H1 (cell line): ENCODE measurements at regions not wholly inside any gene's neighbourhood (a gene's known extent, or its start where the extent isn't known, plus 50 kb on each side); places are given as distances from the start of the nearest gene placed in this dataset.

ENCODE experiments used
- CHD1 ChIP-seq: IDR thresholded peaks from 2 replicates; pipeline ENCODE4 v1.6.1; 2012; ENCODE audit warnings: low read depth, low read length, improper control_type of control experiment
- FOSL1 ChIP-seq: IDR thresholded peaks from 2 replicates; pipeline ENCODE4 v1.6.1; 2011; ENCODE audit warnings: mild to moderate bottlenecking, low read depth, low read length, moderate library complexity; ENCODE audit not compliant: insufficient read depth
- NANOG ChIP-seq: IDR thresholded peaks from 2 replicates; pipeline ENCODE4 v1.6.1; 2011; ENCODE audit warnings: low read length, low read depth, mild to moderate bottlenecking, inconsistent platforms; ENCODE audit not compliant: insufficient read depth, poor library complexity, severe bottlenecking
- PHF8 ChIP-seq: fragments of 200-600 bp; sonication (generic); conservative IDR thresholded peaks from 2 replicates; pipeline ENCODE4 v1.7.1; 2012; ENCODE audit warnings: low read depth, mild to moderate bottlenecking, inconsistent platforms, low read length, moderate library complexity
- TF ChIP-seq, protein P1 (sequence below), 3 experiments: IDR thresholded peaks; 1 replicate in 2 of 3; 2 replicates in 1 of 3; pipeline versions ENCODE4 v1.5.1 to v1.6.1; 2011; ENCODE audit warnings: low read length in 3 of 3, mild to moderate bottlenecking in 3 of 3, inconsistent platforms in 2 of 3, low read depth in 1 of 3, moderate library complexity in 1 of 3; ENCODE audit not compliant: insufficient read depth in 1 of 3; ENCODE audit errors: control extremely low read depth in 1 of 3
- TF ChIP-seq, protein P2 (sequence below): fragments of 300-600 bp; sonication (generic); IDR thresholded peaks from 2 replicates; pipeline ENCODE4 v1.7.1; 2012; ENCODE audit warnings: low read length, moderate library complexity, mild to moderate bottlenecking, inconsistent platforms; ENCODE audit not compliant: insufficient replicate concordance

DNA sequence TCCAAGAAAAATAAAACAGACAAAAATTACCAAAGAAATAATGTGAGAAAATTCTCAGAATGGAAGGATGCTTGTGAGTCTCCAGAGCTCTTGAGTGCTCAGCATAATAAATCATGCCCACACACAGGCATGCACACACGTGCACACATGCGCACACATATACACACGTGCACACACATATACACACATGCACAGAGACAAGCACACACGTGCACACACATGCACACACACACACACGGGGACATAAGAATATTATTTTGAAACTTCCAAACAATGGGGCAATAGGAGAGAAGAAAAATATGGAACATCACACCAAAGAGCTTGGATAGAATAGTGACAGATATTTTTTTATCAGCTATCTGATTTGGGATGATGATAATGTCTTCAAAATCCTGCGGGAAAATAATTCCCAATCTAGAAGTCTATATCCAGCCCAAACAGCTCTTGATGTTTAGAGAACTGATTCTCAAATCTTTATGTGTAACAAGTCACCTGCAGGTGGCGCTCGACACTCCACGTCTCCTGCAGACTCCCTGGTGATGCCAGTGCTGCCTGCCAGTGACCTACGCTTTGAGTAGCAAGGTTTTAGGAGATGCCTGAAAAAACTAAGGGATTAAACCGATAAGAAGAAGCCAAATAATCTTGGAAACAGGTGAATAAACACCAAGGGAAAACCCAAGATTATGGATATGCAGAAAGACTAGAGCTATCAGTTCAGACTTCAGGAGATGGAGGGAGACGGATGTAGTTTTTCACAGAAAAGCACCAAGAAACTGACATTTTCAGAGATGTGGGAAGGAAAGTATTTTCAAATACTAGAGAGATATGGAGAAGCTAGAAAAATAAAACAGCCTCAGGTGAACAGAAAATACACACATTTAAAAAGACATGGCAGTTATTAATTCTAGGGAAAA is 743.6 kb downstream of the ETS1 start (continued):
- TF ChIP-seq, protein P1, sequence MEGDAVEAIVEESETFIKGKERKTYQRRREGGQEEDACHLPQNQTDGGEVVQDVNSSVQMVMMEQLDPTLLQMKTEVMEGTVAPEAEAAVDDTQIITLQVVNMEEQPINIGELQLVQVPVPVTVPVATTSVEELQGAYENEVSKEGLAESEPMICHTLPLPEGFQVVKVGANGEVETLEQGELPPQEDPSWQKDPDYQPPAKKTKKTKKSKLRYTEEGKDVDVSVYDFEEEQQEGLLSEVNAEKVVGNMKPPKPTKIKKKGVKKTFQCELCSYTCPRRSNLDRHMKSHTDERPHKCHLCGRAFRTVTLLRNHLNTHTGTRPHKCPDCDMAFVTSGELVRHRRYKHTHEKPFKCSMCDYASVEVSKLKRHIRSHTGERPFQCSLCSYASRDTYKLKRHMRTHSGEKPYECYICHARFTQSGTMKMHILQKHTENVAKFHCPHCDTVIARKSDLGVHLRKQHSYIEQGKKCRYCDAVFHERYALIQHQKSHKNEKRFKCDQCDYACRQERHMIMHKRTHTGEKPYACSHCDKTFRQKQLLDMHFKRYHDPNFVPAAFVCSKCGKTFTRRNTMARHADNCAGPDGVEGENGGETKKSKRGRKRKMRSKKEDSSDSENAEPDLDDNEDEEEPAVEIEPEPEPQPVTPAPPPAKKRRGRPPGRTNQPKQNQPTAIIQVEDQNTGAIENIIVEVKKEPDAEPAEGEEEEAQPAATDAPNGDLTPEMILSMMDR (IDR thresholded peaks at IDR 0.05; ENCODE audit: control extremely low read depth in 1 of 3, insufficient read depth in 1 of 3, low read depth in 1 of 3, low read length in 3 of 3), result peak; percentile 64 to 74 (median 71)
- TF ChIP-seq CHD1 (no peak), NANOG (no peak), FOSL1 (no peak), PHF8 (no peak)
- TF ChIP-seq, protein P2, sequence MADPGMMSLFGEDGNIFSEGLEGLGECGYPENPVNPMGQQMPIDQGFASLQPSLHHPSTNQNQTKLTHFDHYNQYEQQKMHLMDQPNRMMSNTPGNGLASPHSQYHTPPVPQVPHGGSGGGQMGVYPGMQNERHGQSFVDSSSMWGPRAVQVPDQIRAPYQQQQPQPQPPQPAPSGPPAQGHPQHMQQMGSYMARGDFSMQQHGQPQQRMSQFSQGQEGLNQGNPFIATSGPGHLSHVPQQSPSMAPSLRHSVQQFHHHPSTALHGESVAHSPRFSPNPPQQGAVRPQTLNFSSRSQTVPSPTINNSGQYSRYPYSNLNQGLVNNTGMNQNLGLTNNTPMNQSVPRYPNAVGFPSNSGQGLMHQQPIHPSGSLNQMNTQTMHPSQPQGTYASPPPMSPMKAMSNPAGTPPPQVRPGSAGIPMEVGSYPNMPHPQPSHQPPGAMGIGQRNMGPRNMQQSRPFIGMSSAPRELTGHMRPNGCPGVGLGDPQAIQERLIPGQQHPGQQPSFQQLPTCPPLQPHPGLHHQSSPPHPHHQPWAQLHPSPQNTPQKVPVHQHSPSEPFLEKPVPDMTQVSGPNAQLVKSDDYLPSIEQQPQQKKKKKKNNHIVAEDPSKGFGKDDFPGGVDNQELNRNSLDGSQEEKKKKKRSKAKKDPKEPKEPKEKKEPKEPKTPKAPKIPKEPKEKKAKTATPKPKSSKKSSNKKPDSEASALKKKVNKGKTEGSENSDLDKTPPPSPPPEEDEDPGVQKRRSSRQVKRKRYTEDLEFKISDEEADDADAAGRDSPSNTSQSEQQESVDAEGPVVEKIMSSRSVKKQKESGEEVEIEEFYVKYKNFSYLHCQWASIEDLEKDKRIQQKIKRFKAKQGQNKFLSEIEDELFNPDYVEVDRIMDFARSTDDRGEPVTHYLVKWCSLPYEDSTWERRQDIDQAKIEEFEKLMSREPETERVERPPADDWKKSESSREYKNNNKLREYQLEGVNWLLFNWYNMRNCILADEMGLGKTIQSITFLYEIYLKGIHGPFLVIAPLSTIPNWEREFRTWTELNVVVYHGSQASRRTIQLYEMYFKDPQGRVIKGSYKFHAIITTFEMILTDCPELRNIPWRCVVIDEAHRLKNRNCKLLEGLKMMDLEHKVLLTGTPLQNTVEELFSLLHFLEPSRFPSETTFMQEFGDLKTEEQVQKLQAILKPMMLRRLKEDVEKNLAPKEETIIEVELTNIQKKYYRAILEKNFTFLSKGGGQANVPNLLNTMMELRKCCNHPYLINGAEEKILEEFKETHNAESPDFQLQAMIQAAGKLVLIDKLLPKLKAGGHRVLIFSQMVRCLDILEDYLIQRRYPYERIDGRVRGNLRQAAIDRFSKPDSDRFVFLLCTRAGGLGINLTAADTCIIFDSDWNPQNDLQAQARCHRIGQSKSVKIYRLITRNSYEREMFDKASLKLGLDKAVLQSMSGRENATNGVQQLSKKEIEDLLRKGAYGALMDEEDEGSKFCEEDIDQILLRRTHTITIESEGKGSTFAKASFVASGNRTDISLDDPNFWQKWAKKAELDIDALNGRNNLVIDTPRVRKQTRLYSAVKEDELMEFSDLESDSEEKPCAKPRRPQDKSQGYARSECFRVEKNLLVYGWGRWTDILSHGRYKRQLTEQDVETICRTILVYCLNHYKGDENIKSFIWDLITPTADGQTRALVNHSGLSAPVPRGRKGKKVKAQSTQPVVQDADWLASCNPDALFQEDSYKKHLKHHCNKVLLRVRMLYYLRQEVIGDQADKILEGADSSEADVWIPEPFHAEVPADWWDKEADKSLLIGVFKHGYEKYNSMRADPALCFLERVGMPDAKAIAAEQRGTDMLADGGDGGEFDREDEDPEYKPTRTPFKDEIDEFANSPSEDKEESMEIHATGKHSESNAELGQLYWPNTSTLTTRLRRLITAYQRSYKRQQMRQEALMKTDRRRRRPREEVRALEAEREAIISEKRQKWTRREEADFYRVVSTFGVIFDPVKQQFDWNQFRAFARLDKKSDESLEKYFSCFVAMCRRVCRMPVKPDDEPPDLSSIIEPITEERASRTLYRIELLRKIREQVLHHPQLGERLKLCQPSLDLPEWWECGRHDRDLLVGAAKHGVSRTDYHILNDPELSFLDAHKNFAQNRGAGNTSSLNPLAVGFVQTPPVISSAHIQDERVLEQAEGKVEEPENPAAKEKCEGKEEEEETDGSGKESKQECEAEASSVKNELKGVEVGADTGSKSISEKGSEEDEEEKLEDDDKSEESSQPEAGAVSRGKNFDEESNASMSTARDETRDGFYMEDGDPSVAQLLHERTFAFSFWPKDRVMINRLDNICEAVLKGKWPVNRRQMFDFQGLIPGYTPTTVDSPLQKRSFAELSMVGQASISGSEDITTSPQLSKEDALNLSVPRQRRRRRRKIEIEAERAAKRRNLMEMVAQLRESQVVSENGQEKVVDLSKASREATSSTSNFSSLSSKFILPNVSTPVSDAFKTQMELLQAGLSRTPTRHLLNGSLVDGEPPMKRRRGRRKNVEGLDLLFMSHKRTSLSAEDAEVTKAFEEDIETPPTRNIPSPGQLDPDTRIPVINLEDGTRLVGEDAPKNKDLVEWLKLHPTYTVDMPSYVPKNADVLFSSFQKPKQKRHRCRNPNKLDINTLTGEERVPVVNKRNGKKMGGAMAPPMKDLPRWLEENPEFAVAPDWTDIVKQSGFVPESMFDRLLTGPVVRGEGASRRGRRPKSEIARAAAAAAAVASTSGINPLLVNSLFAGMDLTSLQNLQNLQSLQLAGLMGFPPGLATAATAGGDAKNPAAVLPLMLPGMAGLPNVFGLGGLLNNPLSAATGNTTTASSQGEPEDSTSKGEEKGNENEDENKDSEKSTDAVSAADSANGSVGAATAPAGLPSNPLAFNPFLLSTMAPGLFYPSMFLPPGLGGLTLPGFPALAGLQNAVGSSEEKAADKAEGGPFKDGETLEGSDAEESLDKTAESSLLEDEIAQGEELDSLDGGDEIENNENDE, result no peak
